ENCODE measurements at regions not wholly inside any gene's neighbourhood (a gene's known extent, or its start where the extent isn't known, plus 50 kb on each side); places are given as distances from the start of the nearest gene placed in this dataset. TPM values are rescaled to one million over a fixed set of nuclear protein-coding genes. Genes with fewer than 3 reads are reported as not detected.

DNA sequence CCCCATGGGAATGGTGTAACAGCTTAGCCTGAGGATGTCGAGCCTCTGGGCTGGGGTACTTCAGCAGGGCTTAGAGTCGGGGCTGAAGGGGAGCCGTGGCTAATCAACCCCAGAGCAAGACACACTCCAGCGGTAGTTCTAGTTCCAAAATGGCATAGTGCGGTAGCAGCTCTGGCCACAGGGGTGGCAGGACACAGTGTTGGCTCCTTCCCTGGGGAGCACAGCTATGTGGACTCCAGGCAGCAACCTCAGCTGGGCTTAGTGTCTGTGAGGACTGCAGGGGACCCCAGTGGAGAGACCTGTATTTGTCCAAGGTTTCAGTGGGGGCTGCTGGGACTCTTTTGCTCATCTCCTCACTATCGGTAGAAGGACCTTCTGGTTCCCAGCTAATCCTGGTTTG, 70.8 kb upstream of the PCDH20 start:
- H3K4me1 Mint-ChIP-seq (ENCODE audit: low read depth): no peaks in the 10 kb centered on the region
- peaks cover 40% of the 10 kb centered on the region for H3K9me3 Mint-ChIP-seq
- H3K36me3 Mint-ChIP-seq (ENCODE audit: low read depth): no peaks in the 10 kb centered on the region
- H3K27ac Mint-ChIP-seq: no peak overlapping the region
- no peak overlapping the region for H3K4me3 Mint-ChIP-seq
- TF ChIP-seq, protein P1, sequence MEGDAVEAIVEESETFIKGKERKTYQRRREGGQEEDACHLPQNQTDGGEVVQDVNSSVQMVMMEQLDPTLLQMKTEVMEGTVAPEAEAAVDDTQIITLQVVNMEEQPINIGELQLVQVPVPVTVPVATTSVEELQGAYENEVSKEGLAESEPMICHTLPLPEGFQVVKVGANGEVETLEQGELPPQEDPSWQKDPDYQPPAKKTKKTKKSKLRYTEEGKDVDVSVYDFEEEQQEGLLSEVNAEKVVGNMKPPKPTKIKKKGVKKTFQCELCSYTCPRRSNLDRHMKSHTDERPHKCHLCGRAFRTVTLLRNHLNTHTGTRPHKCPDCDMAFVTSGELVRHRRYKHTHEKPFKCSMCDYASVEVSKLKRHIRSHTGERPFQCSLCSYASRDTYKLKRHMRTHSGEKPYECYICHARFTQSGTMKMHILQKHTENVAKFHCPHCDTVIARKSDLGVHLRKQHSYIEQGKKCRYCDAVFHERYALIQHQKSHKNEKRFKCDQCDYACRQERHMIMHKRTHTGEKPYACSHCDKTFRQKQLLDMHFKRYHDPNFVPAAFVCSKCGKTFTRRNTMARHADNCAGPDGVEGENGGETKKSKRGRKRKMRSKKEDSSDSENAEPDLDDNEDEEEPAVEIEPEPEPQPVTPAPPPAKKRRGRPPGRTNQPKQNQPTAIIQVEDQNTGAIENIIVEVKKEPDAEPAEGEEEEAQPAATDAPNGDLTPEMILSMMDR (IDR thresholded peaks at IDR 0.05): no peak
- DNase-seq: no peak
- H3K27me3 Mint-ChIP-seq (ENCODE audit: insufficient read depth): no peaks in the 10 kb centered on the region; the same call in 1 of the 2 replicates

- DNase-seq: no peak
- H3K27me3 Mint-ChIP-seq (ENCODE audit: insufficient read depth): no peaks in the 10 kb centered on the region; the same call in 1 of the 2 replicates
- H3K27ac Mint-ChIP-seq: no peak overlapping the region
- no peaks in the 10 kb centered on the region for H3K36me3 Mint-ChIP-seq (ENCODE audit: low read depth)
- H3K4me3 Mint-ChIP-seq: no peak overlapping the region
- TF ChIP-seq, protein P1 (IDR thresholded peaks at IDR 0.05): no peak
- H3K9me3 Mint-ChIP-seq: peaks cover 45% of the 10 kb centered on the region
- H3K4me1 Mint-ChIP-seq (ENCODE audit: low read depth): no peaks in the 10 kb centered on the region
Measured at GRCh38 chr13:61485128-61485765, 69.6 kb upstream of the PCDH20 start.

DNA sequence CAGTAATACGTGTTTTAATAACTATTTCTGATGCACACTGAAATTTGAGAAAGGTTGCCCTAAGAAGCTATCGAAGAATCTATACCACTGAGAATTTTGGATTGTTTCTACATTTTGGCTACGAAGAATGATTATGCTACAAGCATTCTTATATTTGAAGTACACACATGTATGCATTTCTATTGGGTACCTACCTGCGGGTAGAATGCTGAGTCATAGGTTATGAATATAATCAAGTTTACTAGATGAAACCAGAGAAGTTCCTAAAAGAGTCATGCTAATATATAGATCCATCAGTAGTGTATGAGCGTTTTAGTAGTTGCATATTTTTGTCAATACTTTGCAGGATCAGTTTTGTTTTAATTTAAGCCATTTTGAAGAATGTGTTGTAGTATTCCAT, 62.0 kb upstream of the PCDH20 start:
- Mint-ChIP-seq H3K9me3 (peaks cover 46% of the 10 kb centered on the region), H3K4me3 (no peak overlapping the region), H3K36me3 (ENCODE audit: low read depth) (no peaks in the 10 kb centered on the region), H3K27me3 (ENCODE audit: insufficient read depth) (no peaks in the 10 kb centered on the region), H3K27ac (no peak overlapping the region), H3K4me1 (ENCODE audit: low read depth) (no peaks in the 10 kb centered on the region)
- TF ChIP-seq, protein P1 (IDR thresholded peaks at IDR 0.05): no peak
- no peak for DNase-seq

- Mint-ChIP-seq H3K27ac (no peak overlapping the region), H3K4me1 (ENCODE audit: low read depth) (no peaks in the 10 kb centered on the region)
- TF ChIP-seq, protein P1 (IDR thresholded peaks at IDR 0.05): no peak
Measured at GRCh38 chr13:61470786-61471185, 55.1 kb upstream of the PCDH20 start.

DNA sequence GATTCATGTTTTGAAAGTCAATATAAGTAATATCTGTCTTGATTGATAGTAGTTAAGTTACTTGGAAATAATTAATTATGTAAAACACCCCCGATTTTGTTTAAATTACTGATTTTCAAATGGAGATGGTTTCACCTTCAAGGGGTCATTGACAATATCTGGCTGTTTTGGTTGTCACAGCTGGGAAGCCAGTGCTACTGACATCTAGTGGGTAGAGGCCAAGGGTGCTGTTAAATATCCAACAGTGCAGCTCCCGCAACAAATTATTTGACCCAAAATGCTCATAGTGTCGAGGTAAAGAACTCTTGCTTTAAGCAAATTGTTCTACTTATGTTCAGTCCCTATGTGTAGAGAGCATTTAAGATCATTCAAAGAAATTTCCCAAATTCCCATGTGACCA, 50.6 kb upstream of the PCDH20 start:
- Mint-ChIP-seq H3K4me1 (ENCODE audit: low read depth) (no peaks in the 10 kb centered on the region), H3K9me3 (peaks cover 11% of the 10 kb centered on the region; the same call in 1 of the 2 replicates), H3K27me3 (ENCODE audit: insufficient read depth) (no peaks in the 10 kb centered on the region), H3K4me3 (no peak overlapping the region), H3K27ac (no peak overlapping the region), H3K36me3 (ENCODE audit: low read depth) (no peaks in the 10 kb centered on the region)
- DNase-seq: no peak
- TF ChIP-seq, protein P1 (IDR thresholded peaks at IDR 0.05): no peak

More at GRCh38 chr13:61470786-61471185, 55.1 kb upstream of the PCDH20 start:
- H3K36me3 Mint-ChIP-seq (ENCODE audit: low read depth): no peaks in the 10 kb centered on the region
- no peak overlapping the region for H3K4me3 Mint-ChIP-seq
- no peaks in the 10 kb centered on the region for H3K27me3 Mint-ChIP-seq (ENCODE audit: insufficient read depth)
- H3K9me3 Mint-ChIP-seq: peaks cover 13% of the 10 kb centered on the region
- DNase-seq: no peak

Small RNAs in the stretch of these regions (microRNA-seq; reads per million reads assigned to microRNA genes)
- gene MIR4704: not detected
- gene MIR548X2: not detected
